Adrenal gland (tissue), 9 donors: ENCODE measurements at regions not wholly inside any gene's neighbourhood (a gene's known extent, or its start where the extent isn't known, plus 50 kb on each side); places are given as distances from the start of the nearest gene placed in this dataset.

Experiments
- DNase-seq, 7 donors: peaks; one replicate each; pipeline ENCODE4 v3.0.0-alpha.2; 2019 to 2020
- H3K27ac ChIP-seq, 5 donors: fragments of 200-600 bp; sonication (generic) in 4 of 5; 1 replicate in 3 of 5; 2 replicates in 2 of 5; pipeline versions ENCODE4 v1.5.1 to v1.8.0; 2016 to 2020; ENCODE audit warnings: mild to moderate bottlenecking in 1 of 5
- H3K27me3 ChIP-seq: fragments of 200-600 bp; 2 replicates; pipeline ENCODE4 v1.8.0; 2021
- H3K36me3 ChIP-seq, 2 donors: fragments of 200-600 bp; replicated peaks in 1 of 2; 1 replicate in 1 of 2; 2 replicates in 1 of 2; pipeline versions ENCODE4 v1.5.1 to v1.8.0; 2018 to 2022
- H3K4me1 ChIP-seq, 2 donors: fragments of 200-600 bp; replicated peaks in 1 of 2; 1 replicate in 1 of 2; 2 replicates in 1 of 2; pipeline versions ENCODE4 v1.5.1 to v1.8.0; 2018 to 2021
- H3K4me3 ChIP-seq, 4 donors: fragments of 200-600 bp; sonication (generic) in 3 of 4; one replicate each; pipeline ENCODE4 v1.5.1; 2016 to 2018
- H3K9me3 ChIP-seq, 3 donors: fragments of 200-600 bp; sonication (generic) in 1 of 3; replicated peaks in 1 of 3; 1 replicate in 2 of 3; 2 replicates in 1 of 3; pipeline versions ENCODE4 v1.5.1 to v1.8.0; 2016 to 2021
- CTCF ChIP-seq, 6 experiments: fragments of 450-650 bp in 4 of 6; fragments of 200-600 bp in 2 of 6; sonication (generic) in 1 of 6; IDR thresholded peaks; 1 replicate in 5 of 6; 2 replicates in 1 of 6; pipeline versions ENCODE4 v1.5.1 to v1.8.0; 2016 to 2021; ENCODE audit warnings: antibody characterized with exemption in 6 of 6, mild to moderate bottlenecking in 2 of 6, moderate library complexity in 1 of 6
- POLR2A ChIP-seq, 2 donors: fragments of 450-650 bp; IDR thresholded peaks; one replicate each; pipeline ENCODE4 v1.6.1; 2017; ENCODE audit warnings: antibody characterized with exemption in 2 of 2, mild to moderate bottlenecking in 2 of 2, moderate library complexity in 1 of 2
- WGBS, 4 donors: extraction: QIAGEN DNeasy Blood & Tissue Kit in 2 of 4; methylation state at CpG; one replicate each; pipeline versions ENCODE4 v1.1.5 to v1.1.7; 2013 to 2017; 5-methylcytosine and 5-hydroxymethylcytosine counted together
- intact Hi-C, 2 donors: fragments of 100-400 bp; cut with DNase I; formaldehyde crosslinking; loops; one replicate each; pipeline versions ENCODE4 v1.14.1 to v1.15.0; 2022 to 2023
- donor health status: healthy with polysubstance abuse.
- donor health status: Bipolar disorder and iron deficiency.
- donor health status: DM: yes; HTN: yes; CAD: no.
- donor health status: DM: no; HTN: no; CAD: no.
- donor health status: DM: no; HTN: no; CAD: no.

- Histone ChIP-seq H3K4me1 (no peaks in the 10 kb centered on the region), H3K9me3 (no peaks in the 10 kb centered on the region), H3K36me3 (no peaks in the 10 kb centered on the region), H3K4me3 (no peak overlapping the region), H3K27me3 (no peaks in the 10 kb centered on the region), H3K27ac (no peak overlapping the region)
- TF ChIP-seq POLR2A (IDR thresholded peaks at IDR 0.05), result no peak
- no peak for TF ChIP-seq CTCF (IDR thresholded peaks at IDR 0.05)
- 80 to 87% (median 83%) methylated on average over 2 of the region's 2 CpGs for WGBS, 4 donors
- intact Hi-C loops, result no loop called here
- no peak for DNase-seq
These were observed 183.8 kb upstream of the CWC22 start for GRCh38 chr2:180190851-180191250.

- no peak overlapping the region for H3K4me3 ChIP-seq
These were observed 180.5 kb upstream of the CWC22 start for GRCh38 chr2:180187611-180188010.

GRCh38 chr2:180184506-180184905, 177.4 kb upstream of the CWC22 start:
- no peaks in the 10 kb centered on the region for H3K9me3 ChIP-seq
- WGBS, 4 donors, result 72 to 86% (median 77%) methylated on average over 2 of the region's 2 CpGs
- no peak for DNase-seq
- intact Hi-C loops, result no loop called here
- TF ChIP-seq POLR2A (IDR thresholded peaks at IDR 0.05) (no peak), CTCF (IDR thresholded peaks at IDR 0.05) (no peak)
- H3K4me1 ChIP-seq, result no peaks in the 10 kb centered on the region
- no peaks in the 10 kb centered on the region for H3K36me3 ChIP-seq
- H3K4me3 ChIP-seq, result no peak overlapping the region
- no peak overlapping the region for H3K27ac ChIP-seq
- H3K27me3 ChIP-seq, result no peaks in the 10 kb centered on the region

More at GRCh38 chr2:180187611-180188010, 180.5 kb upstream of the CWC22 start:
- Histone ChIP-seq H3K27me3 (no peaks in the 10 kb centered on the region), H3K9me3 (no peaks in the 10 kb centered on the region), H3K27ac (no peak overlapping the region), H3K4me1 (no peaks in the 10 kb centered on the region), H3K36me3 (no peaks in the 10 kb centered on the region)
- TF ChIP-seq POLR2A (IDR thresholded peaks at IDR 0.05), result no peak
- TF ChIP-seq CTCF (IDR thresholded peaks at IDR 0.05), result no peak
- WGBS, 4 donors, result 32 to 67% (median 59%) methylated on average over 2 of the region's 2 CpGs
- no peak for DNase-seq
- intact Hi-C loops, result no loop called here

- WGBS, 4 donors, result 45 to 73% (median 58%) methylated on average over 2 of the region's 2 CpGs
- TF ChIP-seq CTCF (IDR thresholded peaks at IDR 0.05), result no peak
- no peak for TF ChIP-seq POLR2A (IDR thresholded peaks at IDR 0.05)
These were observed 173.4 kb upstream of the CWC22 start for GRCh38 chr2:180180511-180180910.

More at GRCh38 chr2:180180511-180180910, 173.4 kb upstream of the CWC22 start:
- no peaks in the 10 kb centered on the region for H3K9me3 ChIP-seq
- no peak overlapping the region for H3K27ac ChIP-seq
- no peak for DNase-seq
- H3K4me3 ChIP-seq, result no peak overlapping the region
- no peaks in the 10 kb centered on the region for H3K4me1 ChIP-seq
- intact Hi-C loops, result no loop called here
- H3K36me3 ChIP-seq, result no peaks in the 10 kb centered on the region
- no peaks in the 10 kb centered on the region for H3K27me3 ChIP-seq
